ENCODE measurements at regions not wholly inside any gene's neighbourhood (a gene's known extent, or its start where the extent isn't known, plus 50 kb on each side); places are given as distances from the start of the nearest gene placed in this dataset.

- no CpG with 5 or more reads among the region's 9 CpGs for WGBS (ENCODE audit: extremely low coverage, insufficient read length, low lambda C conversion rate)
- Histone ChIP-seq H3K14ac (ENCODE audit: insufficient read depth, low read length) (no peak overlapping the region; the same call in 1 of the 2 replicates), H2AFZ (ENCODE audit: low read length) (no peak overlapping the region)
Measured at GRCh38 chr2:120406566-120406965, 60.6 kb downstream of the INHBB start.

More at GRCh38 chr2:120406566-120406965, 60.6 kb downstream of the INHBB start:
- Histone ChIP-seq H3K56ac (ENCODE audit: insufficient read length, low read depth, low read length) (no peak overlapping the region), H3K23me2 (ENCODE audit: insufficient read length, low read depth, low read length, poor library complexity, severe bottlenecking) (no peaks in the 10 kb centered on the region), H4K8ac (replicated peaks; ENCODE audit: insufficient read length, low read depth, low read length) (no peak overlapping the region), H3K79me1 (ENCODE audit: insufficient read depth, low read depth, low read length, poor library complexity, severe bottlenecking) (no peaks in the 10 kb centered on the region), H2BK12ac (ENCODE audit: insufficient read length, low read depth, low read length) (no peak overlapping the region), H3K4me1 (ENCODE audit: insufficient read depth, low read length) (no peaks in the 10 kb centered on the region), H2BK120ac (ENCODE audit: low read depth, low read length, poor library complexity, severe bottlenecking) (no peak overlapping the region), H2BK5ac (ENCODE audit: insufficient read length, low read length) (no peak overlapping the region), H4K5ac (ENCODE audit: insufficient read length, low read depth, low read length) (no peak overlapping the region), H3K4ac (ENCODE audit: low read depth, low read length) (no peak overlapping the region), H2BK20ac (ENCODE audit: low read depth, low read length, poor library complexity, severe bottlenecking) (no peak overlapping the region), H3K18ac (ENCODE audit: insufficient read length, low read depth, low read length) (no peak overlapping the region), H3K23ac (ENCODE audit: insufficient read length, low read depth, low read length) (no peak overlapping the region), H3K27me3 (ENCODE audit: insufficient read depth, low read length) (no peaks in the 10 kb centered on the region), H4K20me1 (ENCODE audit: control insufficient read depth, insufficient read depth, insufficient read length) (no peaks in the 10 kb centered on the region), H3K4me2 (ENCODE audit: insufficient read depth, insufficient read length, low read length) (no peak overlapping the region), H2AK5ac (ENCODE audit: insufficient read length, low read length) (no peak overlapping the region), H2BK15ac (ENCODE audit: low read depth, low read length) (no peak overlapping the region), H3T11ph (ENCODE audit: low read length) (no peak overlapping the region), H3K27ac (ENCODE audit: insufficient read length, low read depth, low read length) (no peak overlapping the region), H3K9ac (ENCODE audit: extremely low read depth, insufficient read length, low read length) (no peak overlapping the region), H3K9me3 (ENCODE audit: control insufficient read depth, low read depth, low read length) (peaks cover 5% of the 10 kb centered on the region), H4K91ac (ENCODE audit: insufficient read length, low read depth, low read length) (no peak overlapping the region), H3K79me2 (ENCODE audit: insufficient read depth, low read length) (no peaks in the 10 kb centered on the region)
- no peak for TF ChIP-seq CTCF (conservative IDR thresholded peaks at IDR 0.05)
- Mint-ChIP-seq H3K36me3 (ENCODE audit: insufficient read depth in 1 of 3, low read depth in 3 of 3) (no peaks in the 10 kb centered on the region), H3K27ac (peak overlapping the region in 1 of 3 experiments; percentile 19; a peak in 1 of 7 replicates), H3K9me3 (peaks cover 19 to 20% of the 10 kb centered on the region in 2 experiments; a peak in 4 of 5 replicates), H3K27me3 (ENCODE audit: low read depth) (peaks cover 36% of the 10 kb centered on the region), H3K4me3 (no peak overlapping the region), H3K4me1 (no peaks in the 10 kb centered on the region; a peak in 2 of 4 replicates)
- DNase-seq: no peak

Data from H9 (cell line).